B cell (primary cell): ENCODE measurements at regions not wholly inside any gene's neighbourhood (a gene's known extent, or its start where the extent isn't known, plus 50 kb on each side); places are given as distances from the start of the nearest gene placed in this dataset.

ENCODE experiments used
- ATAC-seq: fragments of 200-7000 bp; cut with Tn5 transposase; one replicate; pipeline ENCODE4 v1.10.0; 2021; ENCODE audit warnings: low read depth, mild to moderate bottlenecking, moderate number of reproducible peaks, moderate library complexity
- CTCF ChIA-PET: fragments of 350-600 bp; sonication (Branson Sonifier 250); formaldehyde crosslinking; loops from one replicate; lab custom pipeline; 2021; ENCODE audit warnings: antibody characterized with exemption, inconsistent platforms; lab: Charles Lee
- POLR2A ChIA-PET: fragments of 350-600 bp; sonication (Branson Sonifier 250); formaldehyde crosslinking; loops from one replicate; lab custom pipeline; 2021; ENCODE audit warnings: antibody characterized with exemption; lab: Charles Lee
- DNase-seq: peaks from one replicate; pipeline ENCODE4 v3.0.0; 2013
- H2AFZ ChIP-seq: 2 replicates; pipeline ENCODE4 v1.6.1; 2012; ENCODE audit warnings: mild to moderate bottlenecking, low read depth, low read length; ENCODE audit not compliant: insufficient read depth, poor library complexity, severe bottlenecking
- H3K27ac ChIP-seq, 2 donors: 1 replicate in 1 of 2; 2 replicates in 1 of 2; pipeline ENCODE4 v1.5.1; 2012 to 2013; ENCODE audit warnings: low read length in 2 of 2, mild to moderate bottlenecking in 2 of 2, moderate library complexity in 1 of 2
- H3K27me3 ChIP-seq, 4 experiments: fragments of 200-600 bp in 1 of 4; sonication (generic) in 1 of 4; replicated peaks in 1 of 4; 1 replicate in 2 of 4; 2 replicates in 2 of 4; pipeline versions ENCODE4 v1.6.1 to v1.7.0; 2013 to 2016; ENCODE audit warnings: low read length in 3 of 4, mild to moderate bottlenecking in 2 of 4, mixed read lengths in 1 of 4, moderate library complexity in 1 of 4; ENCODE audit not compliant: insufficient read depth in 4 of 4, control insufficient read depth in 3 of 4; ENCODE audit errors: control extremely low read depth in 1 of 4
- H3K36me3 ChIP-seq, 2 experiments: replicated peaks in 1 of 2; 1 replicate in 1 of 2; 2 replicates in 1 of 2; pipeline versions ENCODE4 v1.6.1 to v1.7.1; 2013; ENCODE audit warnings: low read length in 1 of 2; ENCODE audit not compliant: insufficient read depth in 2 of 2, control insufficient read depth in 1 of 2; ENCODE audit errors: control extremely low read depth in 1 of 2, extremely low read depth in 1 of 2
- H3K4me1 ChIP-seq, 2 donors: fragments of 200-600 bp in 1 of 2; sonication (generic) in 1 of 2; 1 replicate in 1 of 2; 2 replicates in 1 of 2; pipeline versions ENCODE4 v1.5.1 to v1.6.1; 2013 to 2017; ENCODE audit warnings: low read length in 2 of 2; ENCODE audit not compliant: control insufficient read depth in 2 of 2, insufficient read depth in 2 of 2
- H3K4me2 ChIP-seq: replicated peaks from 2 replicates; pipeline ENCODE3; 2012; ENCODE audit warnings: mild to moderate bottlenecking, low read depth, low read length; ENCODE audit not compliant: poor library complexity, severe bottlenecking
- H3K4me3 ChIP-seq, 5 experiments: fragments of 200-600 bp in 1 of 5; sonication (generic) in 1 of 5; 1 replicate in 3 of 5; 2 replicates in 2 of 5; pipeline versions ENCODE4 v1.5.1 to v1.7.0; 2011 to 2016; ENCODE audit warnings: low read length in 4 of 5, mild to moderate bottlenecking in 4 of 5, low read depth in 2 of 5, control low read depth in 1 of 5, moderate library complexity in 1 of 5; ENCODE audit not compliant: insufficient read depth in 1 of 5; ENCODE audit errors: control extremely low read depth in 1 of 5, extremely low read depth in 1 of 5
- H3K79me2 ChIP-seq: fragments of 200-600 bp; sonication (generic); one replicate; pipeline ENCODE4 v1.6.0; 2016; ENCODE audit warnings: low read length; ENCODE audit not compliant: control insufficient read depth, insufficient read depth
- H3K9ac ChIP-seq: fragments of 200-600 bp; sonication (generic); 2 replicates; pipeline ENCODE4 v1.6.1; 2017; ENCODE audit warnings: mild to moderate bottlenecking, low read length, moderate library complexity
- H3K9me3 ChIP-seq, 3 donors: one replicate each; pipeline versions ENCODE4 v1.6.1 to v1.7.1; 2013; ENCODE audit warnings: low read length in 2 of 3; ENCODE audit not compliant: control insufficient read depth in 2 of 3, insufficient read depth in 1 of 3; ENCODE audit errors: control extremely low read depth in 1 of 3
- H4K20me1 ChIP-seq: 2 replicates; pipeline ENCODE4 v1.6.0; 2012; ENCODE audit warnings: mild to moderate bottlenecking, low read length; ENCODE audit not compliant: insufficient read depth, control insufficient read depth, poor library complexity, severe bottlenecking
- H3K27ac Mint-ChIP-seq: one replicate; pipeline ENCODE4 v1.8.0; 2021; ENCODE audit warnings: mixed read lengths
- H3K27me3 Mint-ChIP-seq: one replicate; pipeline ENCODE4 v1.8.0; 2021; ENCODE audit warnings: mixed read lengths
- H3K4me1 Mint-ChIP-seq: one replicate; pipeline ENCODE4 v1.8.0; 2021; ENCODE audit warnings: mixed read lengths
- H3K4me3 Mint-ChIP-seq: one replicate; pipeline ENCODE4 v1.8.0; 2021; ENCODE audit warnings: mixed read lengths
- H3K9me3 Mint-ChIP-seq: one replicate; pipeline ENCODE4 v1.8.0; 2022; ENCODE audit warnings: mixed read lengths; ENCODE audit not compliant: insufficient read depth
- EZH2 ChIP-seq: IDR thresholded peaks from 2 replicates; pipeline ENCODE4 v1.6.1; 2012; ENCODE audit warnings: borderline replicate concordance, low read depth, mild to moderate bottlenecking, moderate library complexity, low read length; ENCODE audit not compliant: insufficient read depth, poor library complexity, severe bottlenecking
- WGBS: methylation state at CpG from one replicate; pipeline ENCODE4 v1.1.5; 2013; ENCODE audit warnings: missing lambda C conversion rate; ENCODE audit not compliant: insufficient coverage; 5-methylcytosine and 5-hydroxymethylcytosine counted together
- intact Hi-C: fragments of 100-400 bp; cut with micrococcal nuclease; formaldehyde crosslinking; loops from one replicate; pipeline ENCODE4 v1.10.0; 2022
- TF ChIP-seq, protein P1 (sequence below): fragments of 200-600 bp; IDR thresholded peaks from one replicate; pipeline ENCODE4 v1.8.0; 2022; ENCODE audit warnings: antibody characterized with exemption, mild to moderate bottlenecking

DNA sequence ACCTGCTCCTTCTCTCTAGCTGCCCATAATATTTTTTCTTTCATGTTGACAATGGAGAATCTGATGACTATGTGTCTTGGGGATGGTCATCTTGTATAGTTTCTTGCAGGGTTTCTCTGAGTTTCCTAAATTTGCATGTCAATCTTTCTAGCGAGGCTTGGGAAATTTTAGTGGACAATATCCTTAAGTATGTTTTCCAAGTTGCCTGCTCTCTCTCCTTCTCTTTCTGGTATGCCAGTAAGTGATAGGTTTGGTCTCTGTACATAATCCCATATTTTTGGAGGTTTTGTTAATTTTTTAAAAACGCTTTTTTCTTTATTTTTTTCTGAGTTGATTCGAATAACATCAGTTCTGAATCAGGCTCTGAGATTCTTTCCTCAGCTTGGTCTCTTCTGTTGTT, 370.9 kb upstream of the LYPLAL1 start:
- no CpG with 5 or more reads among the region's 3 CpGs for WGBS
- no peaks in the 10 kb centered on the region for H3K9me3 ChIP-seq
- H2AFZ ChIP-seq = no peak overlapping the region
- H3K27ac ChIP-seq = no peak overlapping the region
- Mint-ChIP-seq H3K4me3 (no peak overlapping the region), H3K4me1 (no peaks in the 10 kb centered on the region), H3K27me3 (peaks cover 3% of the 10 kb centered on the region), H3K27ac (no peak overlapping the region), H3K9me3 (no peaks in the 10 kb centered on the region)
- no peak overlapping the region for H3K4me2 ChIP-seq
- no peaks in the 10 kb centered on the region for H3K4me1 ChIP-seq
- no peak overlapping the region for H3K4me3 ChIP-seq
- ATAC-seq (no peak), DNase-seq (no peak)
- CTCF ChIA-PET = no interaction called here
- H3K27me3 ChIP-seq = no peaks in the 10 kb centered on the region
- H3K9ac ChIP-seq = no peak overlapping the region
- POLR2A ChIA-PET = no interaction called here
- no peaks in the 10 kb centered on the region for H4K20me1 ChIP-seq
- intact Hi-C loops = no loop called here
- H3K36me3 ChIP-seq = no peaks in the 10 kb centered on the region
- no peak for TF ChIP-seq EZH2
- TF ChIP-seq, protein P1, sequence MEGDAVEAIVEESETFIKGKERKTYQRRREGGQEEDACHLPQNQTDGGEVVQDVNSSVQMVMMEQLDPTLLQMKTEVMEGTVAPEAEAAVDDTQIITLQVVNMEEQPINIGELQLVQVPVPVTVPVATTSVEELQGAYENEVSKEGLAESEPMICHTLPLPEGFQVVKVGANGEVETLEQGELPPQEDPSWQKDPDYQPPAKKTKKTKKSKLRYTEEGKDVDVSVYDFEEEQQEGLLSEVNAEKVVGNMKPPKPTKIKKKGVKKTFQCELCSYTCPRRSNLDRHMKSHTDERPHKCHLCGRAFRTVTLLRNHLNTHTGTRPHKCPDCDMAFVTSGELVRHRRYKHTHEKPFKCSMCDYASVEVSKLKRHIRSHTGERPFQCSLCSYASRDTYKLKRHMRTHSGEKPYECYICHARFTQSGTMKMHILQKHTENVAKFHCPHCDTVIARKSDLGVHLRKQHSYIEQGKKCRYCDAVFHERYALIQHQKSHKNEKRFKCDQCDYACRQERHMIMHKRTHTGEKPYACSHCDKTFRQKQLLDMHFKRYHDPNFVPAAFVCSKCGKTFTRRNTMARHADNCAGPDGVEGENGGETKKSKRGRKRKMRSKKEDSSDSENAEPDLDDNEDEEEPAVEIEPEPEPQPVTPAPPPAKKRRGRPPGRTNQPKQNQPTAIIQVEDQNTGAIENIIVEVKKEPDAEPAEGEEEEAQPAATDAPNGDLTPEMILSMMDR = no peak
- no peaks in the 10 kb centered on the region for H3K79me2 ChIP-seq

DNA sequence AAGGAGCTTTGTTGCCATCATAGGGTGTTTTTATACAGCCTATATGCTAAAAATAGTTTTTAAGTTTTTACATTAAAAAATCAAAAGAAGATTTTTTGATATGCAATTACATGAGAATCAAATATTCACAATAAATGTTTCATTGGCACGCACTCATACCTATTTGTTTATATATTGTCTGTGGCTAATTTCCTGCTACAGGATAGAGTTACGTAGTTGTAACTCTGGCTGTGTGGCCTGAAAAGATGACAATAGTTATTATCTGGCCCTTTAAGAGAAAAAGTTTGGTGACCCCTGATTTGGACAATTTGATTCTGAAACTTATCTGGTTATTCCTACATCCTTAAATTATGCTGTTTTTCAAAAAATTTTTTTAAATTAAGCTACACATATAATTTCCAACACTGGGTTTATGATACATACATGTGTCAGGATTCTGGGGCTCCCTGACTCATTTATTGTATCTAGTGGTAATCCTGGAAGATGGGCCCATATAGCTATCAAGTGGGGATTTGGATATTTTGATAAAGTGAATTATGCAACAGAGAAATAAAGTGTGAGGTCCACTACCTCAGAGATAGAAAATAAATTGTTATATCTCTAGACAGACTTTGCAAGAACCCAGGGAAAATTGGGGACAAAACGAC, 370.2 kb upstream of the LYPLAL1 start:
- H2AFZ ChIP-seq = no peak overlapping the region
- POLR2A ChIA-PET = no interaction called here
- CTCF ChIA-PET = no interaction called here

More for the DNA sequence above, 370.2 kb upstream of the LYPLAL1 start:
- no peaks in the 10 kb centered on the region for H3K4me1 Mint-ChIP-seq
- H3K27ac ChIP-seq = no peak overlapping the region
- no peaks in the 10 kb centered on the region for H3K79me2 ChIP-seq
- WGBS = no CpG with 5 or more reads among the region's 3 CpGs
- ATAC-seq (no peak), DNase-seq (no peak)
- no peak overlapping the region for H3K27ac Mint-ChIP-seq
- H3K9me3 ChIP-seq = no peaks in the 10 kb centered on the region
- TF ChIP-seq, protein P1 = no peak
- no peak for TF ChIP-seq EZH2
- intact Hi-C loops = no loop called here
- peaks cover 8% of the 10 kb centered on the region for H3K27me3 Mint-ChIP-seq
- H3K36me3 ChIP-seq = no peaks in the 10 kb centered on the region
- H3K4me3 Mint-ChIP-seq = no peak overlapping the region
- H3K4me2 ChIP-seq = no peak overlapping the region
- no peaks in the 10 kb centered on the region for H3K4me1 ChIP-seq
- no peak overlapping the region for H3K9ac ChIP-seq
- H3K4me3 ChIP-seq = no peak overlapping the region
- H4K20me1 ChIP-seq = no peaks in the 10 kb centered on the region
- H3K27me3 ChIP-seq = no peaks in the 10 kb centered on the region
- no peaks in the 10 kb centered on the region for H3K9me3 Mint-ChIP-seq
